ENCODE measurements at regions not wholly inside any gene's neighbourhood (a gene's known extent, or its start where the extent isn't known, plus 50 kb on each side); places are given as distances from the start of the nearest gene placed in this dataset.

DNA sequence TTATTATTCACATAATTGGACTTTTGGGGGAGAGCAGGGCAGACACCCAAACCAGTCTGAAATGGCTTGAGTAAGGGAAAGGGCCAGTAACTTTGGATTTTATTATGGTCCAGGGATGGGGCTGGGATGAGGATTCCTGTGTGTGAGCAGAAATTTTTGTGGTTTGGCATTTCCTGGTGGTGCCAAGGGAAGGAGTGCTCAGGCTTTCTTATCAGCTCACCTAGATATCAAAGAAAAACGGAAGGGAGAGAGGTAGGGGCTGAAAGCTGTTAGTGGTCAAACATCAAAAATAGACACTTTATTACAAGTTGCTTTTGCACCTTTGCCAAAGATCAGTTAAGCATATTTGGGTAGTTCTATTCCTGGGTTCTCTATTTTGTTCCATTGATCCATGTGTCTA is 128.5 kb upstream of the DIPK2B start:
- Histone ChIP-seq H3K9me3 (replicated peaks in 1 of 2; ENCODE audit: control insufficient read depth in 1 of 2, insufficient read depth in 1 of 2, low read length in 2 of 2) (no peaks in the 10 kb centered on the region), H4K20me1 (ENCODE audit: insufficient read depth, low read length) (no peaks in the 10 kb centered on the region), H3K27ac (ENCODE audit: low read depth in 1 of 2, low read length in 2 of 2) (no peak overlapping the region), H2AFZ (ENCODE audit: insufficient read depth, low read depth, low read length, poor library complexity, severe bottlenecking) (no peak overlapping the region), H3K36me3 (replicated peaks in 1 of 2; ENCODE audit: control insufficient read depth in 1 of 2, insufficient read depth in 2 of 2, low read length in 2 of 2) (no peaks in the 10 kb centered on the region), H3K79me2 (ENCODE audit: insufficient read depth, low read length) (no peaks in the 10 kb centered on the region), H3K4me3 (replicated peaks in 1 of 3; ENCODE audit: low read depth in 2 of 3, low read length in 3 of 3) (no peak overlapping the region), H3K4me1 (ENCODE audit: control insufficient read depth in 1 of 2, insufficient read depth in 2 of 2, low read length in 2 of 2) (no peaks in the 10 kb centered on the region), H3K27me3 (ENCODE audit: control insufficient read depth in 2 of 2, insufficient read depth in 2 of 2, low read length in 2 of 2) (peaks cover 0 to 10% of the 10 kb centered on the region in 2 donors), H3K4me2 (replicated peaks; ENCODE audit: extremely low read depth, low read length, poor library complexity, severe bottlenecking) (no peak overlapping the region), H3K9ac (ENCODE audit: insufficient read depth, low read length, poor library complexity, severe bottlenecking) (no peak overlapping the region)
- Mint-ChIP-seq H3K9me3 (no peaks in the 10 kb centered on the region), H3K4me3 (no peak overlapping the region), H3K27ac (no peak overlapping the region), H3K27me3 (ENCODE audit: low read depth in 3 of 3) (peaks cover 0 to 18% (median 3%) of the 10 kb centered on the region in 3 donors), H3K36me3 (no peaks in the 10 kb centered on the region), H3K4me1 (no peaks in the 10 kb centered on the region)
- intact Hi-C loops (cut with micrococcal nuclease) = no loop called here
- no peak for DNase-seq
- TF ChIP-seq, protein P1, sequence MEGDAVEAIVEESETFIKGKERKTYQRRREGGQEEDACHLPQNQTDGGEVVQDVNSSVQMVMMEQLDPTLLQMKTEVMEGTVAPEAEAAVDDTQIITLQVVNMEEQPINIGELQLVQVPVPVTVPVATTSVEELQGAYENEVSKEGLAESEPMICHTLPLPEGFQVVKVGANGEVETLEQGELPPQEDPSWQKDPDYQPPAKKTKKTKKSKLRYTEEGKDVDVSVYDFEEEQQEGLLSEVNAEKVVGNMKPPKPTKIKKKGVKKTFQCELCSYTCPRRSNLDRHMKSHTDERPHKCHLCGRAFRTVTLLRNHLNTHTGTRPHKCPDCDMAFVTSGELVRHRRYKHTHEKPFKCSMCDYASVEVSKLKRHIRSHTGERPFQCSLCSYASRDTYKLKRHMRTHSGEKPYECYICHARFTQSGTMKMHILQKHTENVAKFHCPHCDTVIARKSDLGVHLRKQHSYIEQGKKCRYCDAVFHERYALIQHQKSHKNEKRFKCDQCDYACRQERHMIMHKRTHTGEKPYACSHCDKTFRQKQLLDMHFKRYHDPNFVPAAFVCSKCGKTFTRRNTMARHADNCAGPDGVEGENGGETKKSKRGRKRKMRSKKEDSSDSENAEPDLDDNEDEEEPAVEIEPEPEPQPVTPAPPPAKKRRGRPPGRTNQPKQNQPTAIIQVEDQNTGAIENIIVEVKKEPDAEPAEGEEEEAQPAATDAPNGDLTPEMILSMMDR (IDR thresholded peaks at IDR 0.05) = no peak
- no CpG with 5 or more reads among the region's 1 CpG for WGBS (ENCODE audit: insufficient coverage)

DNA sequence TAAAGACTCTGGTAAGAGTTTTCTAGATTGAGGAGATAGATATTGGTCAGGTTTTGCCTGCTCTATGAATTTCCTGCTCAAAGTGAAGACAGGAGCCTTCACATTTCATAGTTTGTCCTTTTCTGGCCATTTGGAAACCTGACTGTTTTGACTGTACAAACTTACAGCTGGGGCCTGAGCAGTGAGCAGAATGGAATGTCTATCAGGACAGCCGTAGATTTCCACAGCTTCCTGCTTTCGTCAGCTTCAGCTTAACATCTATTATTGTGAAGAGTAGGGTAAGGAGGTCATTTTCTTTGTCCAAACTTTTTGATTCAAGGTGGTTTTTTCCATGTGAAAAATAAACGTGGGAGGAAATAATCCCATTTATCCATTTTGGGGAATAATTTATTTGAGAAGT is 124.3 kb upstream of the DIPK2B start:
- Histone ChIP-seq H3K9ac (ENCODE audit: insufficient read depth, low read length, poor library complexity, severe bottlenecking) (no peak overlapping the region), H3K4me1 (ENCODE audit: control insufficient read depth in 1 of 2, insufficient read depth in 2 of 2, low read length in 2 of 2) (no peaks in the 10 kb centered on the region), H3K4me2 (replicated peaks; ENCODE audit: extremely low read depth, low read length, poor library complexity, severe bottlenecking) (no peak overlapping the region), H4K20me1 (ENCODE audit: insufficient read depth, low read length) (no peaks in the 10 kb centered on the region), H3K9me3 (replicated peaks in 1 of 2; ENCODE audit: control insufficient read depth in 1 of 2, insufficient read depth in 1 of 2, low read length in 2 of 2) (no peaks in the 10 kb centered on the region), H3K79me2 (ENCODE audit: insufficient read depth, low read length) (no peaks in the 10 kb centered on the region), H3K4me3 (replicated peaks in 1 of 3; ENCODE audit: low read depth in 2 of 3, low read length in 3 of 3) (no peak overlapping the region), H2AFZ (ENCODE audit: insufficient read depth, low read depth, low read length, poor library complexity, severe bottlenecking) (no peak overlapping the region), H3K27ac (ENCODE audit: low read depth in 1 of 2, low read length in 2 of 2) (no peak overlapping the region), H3K27me3 (ENCODE audit: control insufficient read depth in 2 of 2, insufficient read depth in 2 of 2, low read length in 2 of 2) (peaks cover 0 to 12% of the 10 kb centered on the region in 2 donors), H3K36me3 (replicated peaks in 1 of 2; ENCODE audit: control insufficient read depth in 1 of 2, insufficient read depth in 2 of 2, low read length in 2 of 2) (no peaks in the 10 kb centered on the region)
- Mint-ChIP-seq H3K9me3 (peaks cover 0 to 1% (median 0%) of the 10 kb centered on the region in 7 donors), H3K4me3 (no peak overlapping the region), H3K36me3 (no peaks in the 10 kb centered on the region), H3K4me1 (no peaks in the 10 kb centered on the region), H3K27me3 (ENCODE audit: low read depth in 3 of 3) (peaks cover 0 to 18% (median 3%) of the 10 kb centered on the region in 3 donors), H3K27ac (no peak overlapping the region)
- no peak for DNase-seq
- WGBS (ENCODE audit: insufficient coverage) = no CpG with 5 or more reads among the region's 3 CpGs
- TF ChIP-seq, protein P1 (IDR thresholded peaks at IDR 0.05) = no peak
- intact Hi-C loops (cut with micrococcal nuclease) = no loop called here
